AG09319 (cell line): ENCODE measurements at regions not wholly inside any gene's neighbourhood (a gene's known extent, or its start where the extent isn't known, plus 50 kb on each side); places are given as distances from the start of the nearest gene placed in this dataset.
"Not testable (repeated sequence)": the region's sequence is repeated elsewhere in the genome, so short reads cannot be mapped to it uniquely, and the experiment has no call there.

ENCODE experiments used
- DNase-seq: peaks from one replicate; pipeline ENCODE4 v3.0.0-alpha.2; 2010; ENCODE audit warnings: low read depth; ENCODE audit errors: extremely low read depth
- TF ChIP-seq, protein P1 (sequence below): IDR thresholded peaks from 2 replicates; pipeline ENCODE4 v1.5.1; 2011; ENCODE audit warnings: low read depth, mild to moderate bottlenecking, inconsistent platforms, low read length, moderate library complexity

DNA sequence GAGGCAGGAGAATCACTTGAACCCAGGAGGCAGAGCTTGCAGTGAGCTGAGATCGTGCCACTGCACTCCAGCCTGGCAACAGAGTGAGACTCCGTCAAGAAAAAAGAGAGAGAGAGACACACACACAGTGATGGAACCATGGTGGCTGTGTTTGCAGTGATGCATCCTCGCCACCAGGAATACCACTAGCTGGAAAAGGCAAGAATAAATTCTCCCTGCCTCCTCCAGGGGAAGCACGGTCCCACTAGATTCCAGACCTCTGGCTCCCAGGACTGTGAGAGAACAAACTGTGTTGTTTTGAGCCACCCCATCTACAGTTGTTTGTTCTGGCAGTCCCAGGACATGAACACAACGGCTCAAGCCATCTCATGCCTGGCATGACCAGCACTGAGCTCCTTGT, 320.3 kb upstream of the FOXK1 start:
- DNase-seq: no peak
- TF ChIP-seq, protein P1, sequence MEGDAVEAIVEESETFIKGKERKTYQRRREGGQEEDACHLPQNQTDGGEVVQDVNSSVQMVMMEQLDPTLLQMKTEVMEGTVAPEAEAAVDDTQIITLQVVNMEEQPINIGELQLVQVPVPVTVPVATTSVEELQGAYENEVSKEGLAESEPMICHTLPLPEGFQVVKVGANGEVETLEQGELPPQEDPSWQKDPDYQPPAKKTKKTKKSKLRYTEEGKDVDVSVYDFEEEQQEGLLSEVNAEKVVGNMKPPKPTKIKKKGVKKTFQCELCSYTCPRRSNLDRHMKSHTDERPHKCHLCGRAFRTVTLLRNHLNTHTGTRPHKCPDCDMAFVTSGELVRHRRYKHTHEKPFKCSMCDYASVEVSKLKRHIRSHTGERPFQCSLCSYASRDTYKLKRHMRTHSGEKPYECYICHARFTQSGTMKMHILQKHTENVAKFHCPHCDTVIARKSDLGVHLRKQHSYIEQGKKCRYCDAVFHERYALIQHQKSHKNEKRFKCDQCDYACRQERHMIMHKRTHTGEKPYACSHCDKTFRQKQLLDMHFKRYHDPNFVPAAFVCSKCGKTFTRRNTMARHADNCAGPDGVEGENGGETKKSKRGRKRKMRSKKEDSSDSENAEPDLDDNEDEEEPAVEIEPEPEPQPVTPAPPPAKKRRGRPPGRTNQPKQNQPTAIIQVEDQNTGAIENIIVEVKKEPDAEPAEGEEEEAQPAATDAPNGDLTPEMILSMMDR: no peak

DNA sequence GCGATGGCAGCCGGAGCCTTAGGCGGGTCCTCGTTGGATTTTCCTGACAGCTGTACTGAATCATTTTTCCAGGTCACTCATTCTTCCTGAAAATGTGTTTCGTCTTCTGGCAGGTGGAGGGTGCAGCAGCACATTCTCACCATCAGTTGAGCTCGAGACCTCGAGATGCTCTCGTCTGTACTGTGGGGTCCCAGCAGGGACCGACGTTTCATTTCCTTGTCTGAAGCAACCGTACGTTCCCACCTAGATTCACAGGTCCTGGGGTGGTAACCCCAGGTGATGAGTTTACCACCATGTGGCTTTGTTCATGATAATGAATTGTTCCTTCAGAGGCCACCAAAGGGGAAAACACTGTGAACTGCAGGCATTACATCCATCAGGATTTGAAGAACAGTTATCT, 298.5 kb upstream of the FOXK1 start:
- no peak for DNase-seq
- TF ChIP-seq, protein P1: no peak

DNA sequence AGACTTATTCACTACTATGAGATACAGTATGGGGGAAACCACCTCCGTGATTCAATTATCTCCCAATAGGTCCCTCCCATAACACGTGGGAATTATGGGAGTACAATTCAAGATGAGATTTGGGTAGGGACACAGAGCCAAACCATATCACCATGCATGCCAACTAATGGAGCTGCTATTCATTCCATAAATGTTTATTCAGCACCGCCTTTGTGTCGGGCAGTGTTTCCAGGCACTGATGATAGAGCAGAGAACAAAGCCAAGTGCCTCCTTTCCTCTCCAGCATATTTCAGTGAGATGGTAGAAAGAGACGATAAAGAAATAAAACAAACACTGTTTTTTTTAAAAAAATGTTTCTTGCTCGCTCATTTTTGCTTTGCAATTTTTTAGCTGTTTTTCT, 295.9 kb upstream of the FOXK1 start:
- TF ChIP-seq, protein P1: no peak
- DNase-seq: no peak

DNA sequence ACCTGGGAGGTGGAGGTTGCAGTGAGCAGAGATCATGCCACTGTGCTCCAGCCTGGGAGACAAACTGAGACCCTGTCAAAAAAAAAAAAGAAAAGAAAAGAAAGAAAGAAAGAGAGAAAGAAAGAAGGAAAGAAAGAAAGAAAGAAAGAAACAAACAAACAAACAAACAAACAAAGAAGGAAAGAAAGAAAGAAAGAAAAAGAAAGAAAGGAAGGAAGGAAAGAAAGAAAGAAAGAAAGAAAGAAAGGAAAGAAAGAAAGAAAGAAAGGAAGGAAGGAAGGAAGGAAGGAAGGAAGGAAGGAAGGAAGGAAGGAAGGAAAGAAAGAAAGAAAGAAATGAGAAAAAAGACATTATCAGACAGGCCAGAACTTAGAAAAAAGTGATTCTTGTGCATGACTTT, 291.0 kb upstream of the FOXK1 start:
- DNase-seq: not testable (repeated sequence)

DNA sequence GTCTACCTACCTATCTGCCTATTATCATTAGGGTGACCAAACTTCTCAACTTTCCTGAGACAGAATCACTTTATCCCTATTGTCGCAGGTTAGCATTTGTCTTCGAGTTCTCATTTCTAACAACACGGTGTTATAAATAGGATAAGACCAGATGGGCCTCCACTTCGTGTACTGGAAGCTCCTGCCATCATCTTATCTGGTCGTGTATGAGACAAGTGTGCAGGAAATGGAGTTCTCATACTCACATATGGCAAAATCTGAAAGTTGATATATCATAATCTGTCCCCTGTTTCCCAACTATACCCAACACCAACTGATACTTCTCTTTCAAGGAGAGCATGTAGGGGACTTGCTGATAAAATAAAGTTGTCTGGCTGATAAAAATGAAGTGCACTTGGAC, 287.4 kb upstream of the FOXK1 start:
- no peak for DNase-seq
- TF ChIP-seq, protein P1: no peak

DNA sequence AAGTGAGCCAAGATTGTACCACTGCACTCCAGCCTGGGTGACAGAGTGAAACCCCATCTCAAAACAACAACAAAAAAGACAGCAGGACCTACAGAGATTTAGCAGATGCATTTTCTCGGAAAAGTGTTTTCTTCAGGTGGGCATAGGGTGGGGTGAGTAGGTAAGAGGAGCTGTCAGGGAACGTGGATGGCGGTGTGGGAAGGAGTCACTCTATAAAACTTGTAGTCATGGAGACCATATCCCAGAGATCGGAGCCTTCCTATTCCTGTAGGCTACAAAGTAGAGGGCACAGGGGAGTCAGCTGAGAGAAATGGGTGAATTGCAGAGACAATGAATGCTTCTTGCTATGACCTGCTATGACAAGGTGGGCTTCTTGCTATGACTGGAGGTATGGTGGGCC, 283.0 kb upstream of the FOXK1 start:
- DNase-seq: no peak
- TF ChIP-seq, protein P1: no peak

DNA sequence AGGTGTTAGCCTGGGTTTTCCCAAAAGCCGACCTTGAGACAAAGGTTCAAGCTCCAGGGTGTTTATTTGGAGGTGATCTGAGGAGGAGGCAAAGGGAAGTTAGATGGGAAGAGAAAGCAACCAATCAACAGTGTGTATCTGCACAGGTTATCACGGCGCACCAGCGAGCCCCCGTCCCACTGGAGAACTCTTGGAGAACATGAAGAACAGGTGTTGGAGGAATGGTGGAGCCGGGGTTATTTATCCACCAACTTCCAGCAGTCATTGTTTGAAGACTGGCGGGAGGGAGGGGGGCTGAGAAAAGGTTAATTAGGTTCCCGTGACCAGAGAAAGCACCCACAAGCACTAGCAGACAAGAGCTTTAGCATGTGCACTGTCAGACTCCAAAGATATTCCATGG, 282.5 kb upstream of the FOXK1 start:
- TF ChIP-seq, protein P1: no peak
- DNase-seq: no peak

DNA sequence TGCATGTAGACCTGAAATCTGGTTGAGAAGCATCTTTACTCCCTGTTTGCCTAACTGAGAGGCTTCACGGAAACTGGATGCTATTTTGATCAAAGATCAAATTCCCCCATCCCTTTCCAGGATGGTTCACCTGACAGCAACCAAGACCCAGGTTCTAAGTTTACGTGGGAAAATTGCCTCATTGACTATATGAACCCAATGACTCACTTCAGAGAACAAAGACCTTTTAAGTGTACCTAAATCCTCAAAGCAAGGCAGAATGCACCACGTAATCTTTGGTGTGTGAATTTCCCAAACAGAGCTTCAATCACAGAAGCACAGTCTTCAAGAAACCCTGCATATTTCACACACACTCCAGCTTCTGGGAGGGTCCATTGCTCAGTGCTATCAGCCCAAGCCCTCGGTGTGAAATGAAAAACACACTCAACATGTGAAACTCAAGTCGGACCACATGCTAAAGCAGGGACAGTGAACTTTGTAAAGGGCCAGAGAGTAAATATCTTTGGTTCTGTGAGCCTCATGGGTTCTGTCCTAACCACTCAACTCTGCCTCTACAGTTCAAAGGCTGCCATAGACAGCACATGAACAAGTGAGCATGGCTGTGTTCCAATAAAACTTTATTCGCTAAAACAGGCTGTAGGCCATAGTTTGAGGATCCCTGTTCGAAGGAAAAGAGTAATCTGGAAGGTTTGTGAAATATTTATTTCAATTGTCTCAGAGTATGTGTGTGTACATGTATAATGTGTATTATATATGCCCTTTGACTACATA, 275.6 kb upstream of the FOXK1 start:
- no peak for DNase-seq
- TF ChIP-seq, protein P1: no peak
